ENCODE measurements at regions not wholly inside any gene's neighbourhood (a gene's known extent, or its start where the extent isn't known, plus 50 kb on each side); places are given as distances from the start of the nearest gene placed in this dataset.

- no peak for DNase-seq (ENCODE audit: low spot score)
- Histone ChIP-seq H2BK5ac (ENCODE audit: low read length) (no peak overlapping the region), H3K14ac (ENCODE audit: low read length) (no peak overlapping the region), H3K36me3 (replicated peaks in 1 of 2; ENCODE audit: control insufficient read depth in 2 of 2, insufficient read depth in 2 of 2, low read length in 2 of 2) (no peaks in the 10 kb centered on the region), H2BK15ac (ENCODE audit: low read length) (no peak overlapping the region), H3K79me1 (ENCODE audit: low read depth, low read length) (no peaks in the 10 kb centered on the region), H3K4ac (ENCODE audit: low read length) (no peak overlapping the region), H3K18ac (ENCODE audit: low read length) (no peak overlapping the region), H2AFZ (ENCODE audit: low read length) (no peak overlapping the region), H3K9me3 (replicated peaks in 1 of 2; ENCODE audit: control insufficient read depth in 2 of 2, insufficient read depth in 1 of 2, low read depth in 1 of 2, low read length in 2 of 2) (no peaks in the 10 kb centered on the region), H3K27me3 (ENCODE audit: control insufficient read depth in 3 of 3, insufficient read depth in 3 of 3, low read depth in 1 of 3, low read length in 3 of 3) (no peaks in the 10 kb centered on the region), H2BK12ac (ENCODE audit: low read length) (no peak overlapping the region), H4K8ac (ENCODE audit: low read depth, low read length) (no peak overlapping the region), H2BK120ac (ENCODE audit: low read depth, low read length) (no peak overlapping the region), H2AK5ac (ENCODE audit: low read depth, low read length) (no peak overlapping the region), H3K23ac (ENCODE audit: low read depth, low read length, poor library complexity) (no peak overlapping the region), H3K4me1 (ENCODE audit: control insufficient read depth in 2 of 2, insufficient read depth in 1 of 2, low read depth in 1 of 2, low read length in 2 of 2) (no peaks in the 10 kb centered on the region), H3K27ac (replicated peaks; ENCODE audit: low read length) (no peak overlapping the region), H3K4me2 (ENCODE audit: insufficient read depth, low read length, poor library complexity, severe bottlenecking) (no peak overlapping the region), H4K91ac (ENCODE audit: low read depth, low read length, poor library complexity) (no peak overlapping the region), H3K9ac (ENCODE audit: low read depth, low read length, poor library complexity) (no peak overlapping the region), H3K4me3 (ENCODE audit: low read length in 2 of 2) (no peak overlapping the region)
- no CpG with 5 or more reads among the region's 3 CpGs for WGBS, 2 donors (ENCODE audit: extremely low coverage in 2 of 2, insufficient read length in 2 of 2, insufficient replicate concordance in 1 of 2)
These were observed 451.7 kb upstream of the ARHGEF26 start for GRCh38 chr3:153669527-153669926.

GRCh38 chr3:153670577-153670976 is 450.6 kb upstream of the ARHGEF26 start:
- Histone ChIP-seq H3K36me3 (replicated peaks in 1 of 2; ENCODE audit: control insufficient read depth in 2 of 2, insufficient read depth in 2 of 2, low read length in 2 of 2) (no peaks in the 10 kb centered on the region), H2BK12ac (ENCODE audit: low read length) (no peak overlapping the region), H2AFZ (ENCODE audit: low read length) (no peak overlapping the region), H3K4me2 (ENCODE audit: insufficient read depth, low read length, poor library complexity, severe bottlenecking) (no peak overlapping the region), H2BK120ac (ENCODE audit: low read depth, low read length) (no peak overlapping the region), H3K9me3 (replicated peaks in 1 of 2; ENCODE audit: control insufficient read depth in 2 of 2, insufficient read depth in 1 of 2, low read depth in 1 of 2, low read length in 2 of 2) (no peaks in the 10 kb centered on the region), H3K4me3 (ENCODE audit: low read length in 2 of 2) (no peak overlapping the region), H2AK5ac (ENCODE audit: low read depth, low read length) (no peak overlapping the region), H2BK5ac (ENCODE audit: low read length) (no peak overlapping the region), H3K27ac (replicated peaks; ENCODE audit: low read length) (no peak overlapping the region), H3K9ac (ENCODE audit: low read depth, low read length, poor library complexity) (no peak overlapping the region), H3K27me3 (ENCODE audit: control insufficient read depth in 3 of 3, insufficient read depth in 3 of 3, low read depth in 1 of 3, low read length in 3 of 3) (no peaks in the 10 kb centered on the region), H4K8ac (ENCODE audit: low read depth, low read length) (no peak overlapping the region), H3K23ac (ENCODE audit: low read depth, low read length, poor library complexity) (no peak overlapping the region), H3K4ac (ENCODE audit: low read length) (no peak overlapping the region), H4K91ac (ENCODE audit: low read depth, low read length, poor library complexity) (no peak overlapping the region), H3K4me1 (ENCODE audit: control insufficient read depth in 2 of 2, insufficient read depth in 1 of 2, low read depth in 1 of 2, low read length in 2 of 2) (no peaks in the 10 kb centered on the region), H2BK15ac (ENCODE audit: low read length) (no peak overlapping the region), H3K18ac (ENCODE audit: low read length) (no peak overlapping the region), H3K79me1 (ENCODE audit: low read depth, low read length) (no peaks in the 10 kb centered on the region), H3K14ac (ENCODE audit: low read length) (no peak overlapping the region)
- no CpG with 5 or more reads among the region's 3 CpGs for WGBS, 2 donors (ENCODE audit: extremely low coverage in 2 of 2, insufficient read length in 2 of 2, insufficient replicate concordance in 1 of 2)
- DNase-seq (ENCODE audit: low spot score): no peak

- DNase-seq (ENCODE audit: low spot score): no peak
- no peak overlapping the region for H2AK5ac ChIP-seq (ENCODE audit: low read depth, low read length)
These were observed 447.3 kb upstream of the ARHGEF26 start for GRCh38 chr3:153673853-153674252.

GRCh38 chr3:153679714-153680113 is 441.5 kb upstream of the ARHGEF26 start:
- H3K18ac ChIP-seq (ENCODE audit: low read length): no peak overlapping the region
- no peaks in the 10 kb centered on the region for H3K9me3 ChIP-seq (replicated peaks in 1 of 2; ENCODE audit: control insufficient read depth in 2 of 2, insufficient read depth in 1 of 2, low read depth in 1 of 2, low read length in 2 of 2)
- no peak overlapping the region for H3K4ac ChIP-seq (ENCODE audit: low read length)
- DNase-seq (ENCODE audit: low spot score): no peak
- H3K4me2 ChIP-seq (ENCODE audit: insufficient read depth, low read length, poor library complexity, severe bottlenecking): no peak overlapping the region
- H3K9ac ChIP-seq (ENCODE audit: low read depth, low read length, poor library complexity): no peak overlapping the region
- H3K27ac ChIP-seq (replicated peaks; ENCODE audit: low read length): no peak overlapping the region
- H3K14ac ChIP-seq (ENCODE audit: low read length): no peak overlapping the region
- H2AK5ac ChIP-seq (ENCODE audit: low read depth, low read length): no peak overlapping the region
- H2BK120ac ChIP-seq (ENCODE audit: low read depth, low read length): no peak overlapping the region
- no peak overlapping the region for H2BK5ac ChIP-seq (ENCODE audit: low read length)
- no peak overlapping the region for H3K4me3 ChIP-seq (ENCODE audit: low read length in 2 of 2)
- no peaks in the 10 kb centered on the region for H3K36me3 ChIP-seq (replicated peaks in 1 of 2; ENCODE audit: control insufficient read depth in 2 of 2, insufficient read depth in 2 of 2, low read length in 2 of 2)
- H2BK12ac ChIP-seq (ENCODE audit: low read length): no peak overlapping the region
- H4K8ac ChIP-seq (ENCODE audit: low read depth, low read length): no peak overlapping the region
- no peaks in the 10 kb centered on the region for H3K27me3 ChIP-seq (ENCODE audit: control insufficient read depth in 3 of 3, insufficient read depth in 3 of 3, low read depth in 1 of 3, low read length in 3 of 3)
- no peak overlapping the region for H4K91ac ChIP-seq (ENCODE audit: low read depth, low read length, poor library complexity)
- no peaks in the 10 kb centered on the region for H3K79me1 ChIP-seq (ENCODE audit: low read depth, low read length)
- H3K23ac ChIP-seq (ENCODE audit: low read depth, low read length, poor library complexity): no peak overlapping the region
- no peak overlapping the region for H2AFZ ChIP-seq (ENCODE audit: low read length)
- H3K4me1 ChIP-seq (ENCODE audit: control insufficient read depth in 2 of 2, insufficient read depth in 1 of 2, low read depth in 1 of 2, low read length in 2 of 2): no peaks in the 10 kb centered on the region
- H2BK15ac ChIP-seq (ENCODE audit: low read length): no peak overlapping the region

More at GRCh38 chr3:153673853-153674252, 447.3 kb upstream of the ARHGEF26 start:
- no peak overlapping the region for H3K9ac ChIP-seq (ENCODE audit: low read depth, low read length, poor library complexity)
- no peak overlapping the region for H2AFZ ChIP-seq (ENCODE audit: low read length)
- no CpG with 5 or more reads among the region's 2 CpGs for WGBS, 2 donors (ENCODE audit: extremely low coverage in 2 of 2, insufficient read length in 2 of 2, insufficient replicate concordance in 1 of 2)
- no peaks in the 10 kb centered on the region for H3K4me1 ChIP-seq (ENCODE audit: control insufficient read depth in 2 of 2, insufficient read depth in 1 of 2, low read depth in 1 of 2, low read length in 2 of 2)
- H3K36me3 ChIP-seq (replicated peaks in 1 of 2; ENCODE audit: control insufficient read depth in 2 of 2, insufficient read depth in 2 of 2, low read length in 2 of 2): no peaks in the 10 kb centered on the region
- H4K91ac ChIP-seq (ENCODE audit: low read depth, low read length, poor library complexity): no peak overlapping the region
- no peaks in the 10 kb centered on the region for H3K9me3 ChIP-seq (replicated peaks in 1 of 2; ENCODE audit: control insufficient read depth in 2 of 2, insufficient read depth in 1 of 2, low read depth in 1 of 2, low read length in 2 of 2)
- H3K27ac ChIP-seq (replicated peaks; ENCODE audit: low read length): no peak overlapping the region
- no peak overlapping the region for H2BK12ac ChIP-seq (ENCODE audit: low read length)
- H3K79me1 ChIP-seq (ENCODE audit: low read depth, low read length): no peaks in the 10 kb centered on the region
- H3K27me3 ChIP-seq (ENCODE audit: control insufficient read depth in 3 of 3, insufficient read depth in 3 of 3, low read depth in 1 of 3, low read length in 3 of 3): no peaks in the 10 kb centered on the region
- no peak overlapping the region for H2BK5ac ChIP-seq (ENCODE audit: low read length)
- no peak overlapping the region for H3K4me2 ChIP-seq (ENCODE audit: insufficient read depth, low read length, poor library complexity, severe bottlenecking)
- H2BK120ac ChIP-seq (ENCODE audit: low read depth, low read length): no peak overlapping the region
- H3K4ac ChIP-seq (ENCODE audit: low read length): no peak overlapping the region
- H3K4me3 ChIP-seq (ENCODE audit: low read length in 2 of 2): no peak overlapping the region
- no peak overlapping the region for H3K23ac ChIP-seq (ENCODE audit: low read depth, low read length, poor library complexity)
- H2BK15ac ChIP-seq (ENCODE audit: low read length): no peak overlapping the region
- no peak overlapping the region for H4K8ac ChIP-seq (ENCODE audit: low read depth, low read length)
- no peak overlapping the region for H3K18ac ChIP-seq (ENCODE audit: low read length)
- no peak overlapping the region for H3K14ac ChIP-seq (ENCODE audit: low read length)
